ENCODE measurements at regions not wholly inside any gene's neighbourhood (a gene's known extent, or its start where the extent isn't known, plus 50 kb on each side); places are given as distances from the start of the nearest gene placed in this dataset.

- no peak for DNase-seq (ENCODE audit: low read depth)
- TF ChIP-seq CTCF (conservative IDR thresholded peaks at IDR 0.05; ENCODE audit: control insufficient read depth, insufficient read depth, low read depth, low read length) = no peak
- no peak overlapping the region for H3K4me3 ChIP-seq (ENCODE audit: control insufficient read depth, low read depth, low read length)
Measured at GRCh38 chrX:55142206-55142918, 53.5 kb downstream of the PAGE2 start.

DNA sequence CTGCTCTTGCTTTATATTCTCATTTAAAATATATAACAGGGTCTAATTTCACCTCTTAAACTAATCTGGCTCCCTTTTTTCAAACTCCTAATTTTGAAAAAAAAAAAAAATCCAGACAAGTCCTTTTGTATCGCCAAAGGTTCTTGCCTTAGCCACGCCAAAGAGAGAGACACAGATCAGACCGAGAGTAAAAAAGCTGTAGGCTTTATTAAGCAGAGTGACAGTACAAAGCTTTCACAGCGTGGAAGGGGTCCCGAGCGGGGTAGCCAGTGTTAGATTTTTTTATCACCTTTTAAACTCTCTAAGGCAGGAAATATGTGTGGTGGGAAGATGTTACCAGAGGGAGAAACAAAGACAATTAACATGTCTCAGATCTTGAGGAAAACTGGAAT is 54.1 kb downstream of the PAGE2 start:
- TF ChIP-seq CTCF (conservative IDR thresholded peaks at IDR 0.05; ENCODE audit: control insufficient read depth, insufficient read depth, low read depth, low read length) = no peak
- DNase-seq (ENCODE audit: low read depth) = no peak

GRCh38 chrX:55143621-55144020 is 54.8 kb downstream of the PAGE2 start:
- no peak for TF ChIP-seq CTCF (conservative IDR thresholded peaks at IDR 0.05; ENCODE audit: control insufficient read depth, insufficient read depth, low read depth, low read length)
- no peak overlapping the region for H3K4me3 ChIP-seq (ENCODE audit: control insufficient read depth, low read depth, low read length)
- DNase-seq (ENCODE audit: low read depth) = no peak

More for the DNA sequence above, 54.1 kb downstream of the PAGE2 start:
- H3K4me3 ChIP-seq (ENCODE audit: control insufficient read depth, low read depth, low read length) = no peak overlapping the region

GRCh38 chrX:55144697-55145096 is 55.9 kb downstream of the PAGE2 start:
- H3K4me3 ChIP-seq (ENCODE audit: control insufficient read depth, low read depth, low read length) = no peak overlapping the region
- TF ChIP-seq CTCF (conservative IDR thresholded peaks at IDR 0.05; ENCODE audit: control insufficient read depth, insufficient read depth, low read depth, low read length) = no peak
- DNase-seq (ENCODE audit: low read depth) = no peak

GRCh38 chrX:55149242-55149641 is 60.4 kb downstream of the PAGE2 start:
- no peak for DNase-seq (ENCODE audit: low read depth)
- no peak overlapping the region for H3K4me3 ChIP-seq (ENCODE audit: control insufficient read depth, low read depth, low read length)
- TF ChIP-seq CTCF (conservative IDR thresholded peaks at IDR 0.05; ENCODE audit: control insufficient read depth, insufficient read depth, low read depth, low read length) = no peak

DNA sequence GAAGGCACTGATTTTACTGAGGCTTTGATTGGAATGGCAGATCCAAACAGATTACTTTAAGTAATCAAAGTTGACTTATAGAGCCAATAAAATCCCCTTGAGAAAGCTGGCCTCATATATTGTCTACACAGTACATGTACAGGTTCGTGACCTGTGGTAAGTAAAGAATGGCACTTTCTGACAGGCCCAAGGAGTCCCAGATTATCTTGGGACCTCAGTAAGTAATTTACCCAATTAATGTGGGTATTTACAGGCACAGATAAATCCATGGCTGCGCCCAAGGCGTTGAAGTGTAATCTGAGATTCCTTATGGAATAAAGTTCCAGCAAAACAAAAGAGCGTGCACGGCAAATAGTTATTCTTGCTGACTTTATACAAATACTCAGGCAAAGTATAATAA is 62.4 kb downstream of the PAGE2 start:
- DNase-seq (ENCODE audit: low read depth) = no peak
- H3K4me3 ChIP-seq (ENCODE audit: control insufficient read depth, low read depth, low read length) = no peak overlapping the region
- TF ChIP-seq CTCF (conservative IDR thresholded peaks at IDR 0.05; ENCODE audit: control insufficient read depth, insufficient read depth, low read depth, low read length) = no peak

- no peak overlapping the region for H3K4me3 ChIP-seq (ENCODE audit: control insufficient read depth, low read depth, low read length)
- no peak for TF ChIP-seq CTCF (conservative IDR thresholded peaks at IDR 0.05; ENCODE audit: control insufficient read depth, insufficient read depth, low read depth, low read length)
- no peak for DNase-seq (ENCODE audit: low read depth)
Measured at GRCh38 chrX:55159551-55159950, 60.6 kb upstream of the PAGE5 start.

All from fibroblast of mammary gland (primary cell).